ENCODE measurements at regions not wholly inside any gene's neighbourhood (a gene's known extent, or its start where the extent isn't known, plus 50 kb on each side); places are given as distances from the start of the nearest gene placed in this dataset.

- Histone ChIP-seq H3K36me3 (ENCODE audit: insufficient read depth, low read length) (no peaks in the 10 kb centered on the region), H3F3A (ENCODE audit: insufficient read depth, low read length, poor library complexity, severe bottlenecking) (no peaks in the 10 kb centered on the region), H3K27me3 (ENCODE audit: insufficient read depth, low read depth, low read length) (no peaks in the 10 kb centered on the region), H3K79me2 (replicated peaks; ENCODE audit: insufficient read depth, low read length) (no peaks in the 10 kb centered on the region), H3K27ac (ENCODE audit: low read length) (no peak overlapping the region), H3K4me2 (ENCODE audit: low read length) (no peak overlapping the region), H3K9me2 (ENCODE audit: insufficient read depth, low read length) (no peaks in the 10 kb centered on the region), H2AFZ (ENCODE audit: low read depth, low read length) (no peak overlapping the region), H3K4me3 (ENCODE audit: low read length) (no peak overlapping the region), H3K9me3 (ENCODE audit: low read length) (no peaks in the 10 kb centered on the region), H4K20me1 (ENCODE audit: insufficient read depth) (no peaks in the 10 kb centered on the region), H3K9ac (ENCODE audit: low read length) (no peak overlapping the region)
- no peak for TF ChIP-seq TAF1 (IDR thresholded peaks at IDR 0.05; ENCODE audit: low read depth)
- no peak for TF ChIP-seq EZH2 (IDR thresholded peaks at IDR 0.05; ENCODE audit: borderline replicate concordance, insufficient read depth, low read length, poor library complexity, severe bottlenecking)
- TF ChIP-seq RAD21 (conservative IDR thresholded peaks at IDR 0.05), result no peak
- TF ChIP-seq POLR2AphosphoS5 (IDR thresholded peaks at IDR 0.05), result no peak
- TF ChIP-seq, protein P1, sequence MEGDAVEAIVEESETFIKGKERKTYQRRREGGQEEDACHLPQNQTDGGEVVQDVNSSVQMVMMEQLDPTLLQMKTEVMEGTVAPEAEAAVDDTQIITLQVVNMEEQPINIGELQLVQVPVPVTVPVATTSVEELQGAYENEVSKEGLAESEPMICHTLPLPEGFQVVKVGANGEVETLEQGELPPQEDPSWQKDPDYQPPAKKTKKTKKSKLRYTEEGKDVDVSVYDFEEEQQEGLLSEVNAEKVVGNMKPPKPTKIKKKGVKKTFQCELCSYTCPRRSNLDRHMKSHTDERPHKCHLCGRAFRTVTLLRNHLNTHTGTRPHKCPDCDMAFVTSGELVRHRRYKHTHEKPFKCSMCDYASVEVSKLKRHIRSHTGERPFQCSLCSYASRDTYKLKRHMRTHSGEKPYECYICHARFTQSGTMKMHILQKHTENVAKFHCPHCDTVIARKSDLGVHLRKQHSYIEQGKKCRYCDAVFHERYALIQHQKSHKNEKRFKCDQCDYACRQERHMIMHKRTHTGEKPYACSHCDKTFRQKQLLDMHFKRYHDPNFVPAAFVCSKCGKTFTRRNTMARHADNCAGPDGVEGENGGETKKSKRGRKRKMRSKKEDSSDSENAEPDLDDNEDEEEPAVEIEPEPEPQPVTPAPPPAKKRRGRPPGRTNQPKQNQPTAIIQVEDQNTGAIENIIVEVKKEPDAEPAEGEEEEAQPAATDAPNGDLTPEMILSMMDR (IDR thresholded peaks at IDR 0.05; ENCODE audit: poor library complexity, severe bottlenecking), result no peak
- TF ChIP-seq MXI1 (conservative IDR thresholded peaks at IDR 0.05; ENCODE audit: poor library complexity, severe bottlenecking), result no peak
- TF ChIP-seq, protein P2, sequence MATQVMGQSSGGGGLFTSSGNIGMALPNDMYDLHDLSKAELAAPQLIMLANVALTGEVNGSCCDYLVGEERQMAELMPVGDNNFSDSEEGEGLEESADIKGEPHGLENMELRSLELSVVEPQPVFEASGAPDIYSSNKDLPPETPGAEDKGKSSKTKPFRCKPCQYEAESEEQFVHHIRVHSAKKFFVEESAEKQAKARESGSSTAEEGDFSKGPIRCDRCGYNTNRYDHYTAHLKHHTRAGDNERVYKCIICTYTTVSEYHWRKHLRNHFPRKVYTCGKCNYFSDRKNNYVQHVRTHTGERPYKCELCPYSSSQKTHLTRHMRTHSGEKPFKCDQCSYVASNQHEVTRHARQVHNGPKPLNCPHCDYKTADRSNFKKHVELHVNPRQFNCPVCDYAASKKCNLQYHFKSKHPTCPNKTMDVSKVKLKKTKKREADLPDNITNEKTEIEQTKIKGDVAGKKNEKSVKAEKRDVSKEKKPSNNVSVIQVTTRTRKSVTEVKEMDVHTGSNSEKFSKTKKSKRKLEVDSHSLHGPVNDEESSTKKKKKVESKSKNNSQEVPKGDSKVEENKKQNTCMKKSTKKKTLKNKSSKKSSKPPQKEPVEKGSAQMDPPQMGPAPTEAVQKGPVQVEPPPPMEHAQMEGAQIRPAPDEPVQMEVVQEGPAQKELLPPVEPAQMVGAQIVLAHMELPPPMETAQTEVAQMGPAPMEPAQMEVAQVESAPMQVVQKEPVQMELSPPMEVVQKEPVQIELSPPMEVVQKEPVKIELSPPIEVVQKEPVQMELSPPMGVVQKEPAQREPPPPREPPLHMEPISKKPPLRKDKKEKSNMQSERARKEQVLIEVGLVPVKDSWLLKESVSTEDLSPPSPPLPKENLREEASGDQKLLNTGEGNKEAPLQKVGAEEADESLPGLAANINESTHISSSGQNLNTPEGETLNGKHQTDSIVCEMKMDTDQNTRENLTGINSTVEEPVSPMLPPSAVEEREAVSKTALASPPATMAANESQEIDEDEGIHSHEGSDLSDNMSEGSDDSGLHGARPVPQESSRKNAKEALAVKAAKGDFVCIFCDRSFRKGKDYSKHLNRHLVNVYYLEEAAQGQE (IDR thresholded peaks at IDR 0.05; ENCODE audit: borderline replicate concordance), result no peak
- no peak for TF ChIP-seq SMC3 (conservative IDR thresholded peaks at IDR 0.05; ENCODE audit: poor library complexity)
- TF ChIP-seq EP300 (conservative IDR thresholded peaks at IDR 0.05; ENCODE audit: poor library complexity, severe bottlenecking), result no peak
Observed at GRCh38 chrX:22378296-22378695, 105.6 kb downstream of the CBLL2 start.

DNA sequence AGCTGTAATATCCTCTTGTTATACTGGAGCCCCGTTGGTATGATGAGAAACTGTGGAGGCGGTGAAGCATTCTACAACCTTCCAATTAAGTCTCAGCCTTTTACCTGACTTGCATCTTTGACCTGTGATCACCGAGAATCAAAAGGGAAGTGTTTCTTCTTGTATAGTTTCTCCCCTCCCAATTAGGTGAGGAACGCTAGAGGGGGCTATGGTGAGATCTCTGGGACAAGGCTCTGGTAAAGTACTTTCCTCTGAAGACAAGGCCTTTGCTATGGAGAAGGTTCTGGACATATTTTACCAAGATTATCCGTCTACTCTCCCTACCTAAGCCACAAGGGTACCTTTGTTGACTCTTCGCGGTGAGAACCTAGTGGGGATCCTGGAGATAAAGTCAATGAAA lies 111.3 kb downstream of the CBLL2 start:
- Histone ChIP-seq H3K9me2 (ENCODE audit: insufficient read depth, low read length) (no peaks in the 10 kb centered on the region), H3K36me3 (ENCODE audit: insufficient read depth, low read length) (no peaks in the 10 kb centered on the region), H3K9me3 (ENCODE audit: low read length) (no peaks in the 10 kb centered on the region), H4K20me1 (ENCODE audit: insufficient read depth) (no peaks in the 10 kb centered on the region), H3K79me2 (replicated peaks; ENCODE audit: insufficient read depth, low read length) (no peaks in the 10 kb centered on the region), H3K9ac (ENCODE audit: low read length) (no peak overlapping the region), H3K4me3 (ENCODE audit: low read length) (no peak overlapping the region), H3F3A (ENCODE audit: insufficient read depth, low read length, poor library complexity, severe bottlenecking) (no peaks in the 10 kb centered on the region), H2AFZ (ENCODE audit: low read depth, low read length) (no peak overlapping the region), H3K4me2 (ENCODE audit: low read length) (no peak overlapping the region), H3K27ac (ENCODE audit: low read length) (no peak overlapping the region), H3K27me3 (ENCODE audit: insufficient read depth, low read depth, low read length) (no peaks in the 10 kb centered on the region)
- TF ChIP-seq MXI1 (conservative IDR thresholded peaks at IDR 0.05; ENCODE audit: poor library complexity, severe bottlenecking), result no peak

All from neural cell (in vitro differentiated cells).